ENCODE measurements at regions not wholly inside any gene's neighbourhood (a gene's known extent, or its start where the extent isn't known, plus 50 kb on each side); places are given as distances from the start of the nearest gene placed in this dataset.

- Histone ChIP-seq H2AFZ (ENCODE audit: low read length) (no peak overlapping the region), H4K20me1 (ENCODE audit: insufficient read depth, low read length) (no peaks in the 10 kb centered on the region), H3K4me2 (ENCODE audit: insufficient read depth, low read length) (no peak overlapping the region), H3K27me3 (ENCODE audit: insufficient read depth, low read length) (no peaks in the 10 kb centered on the region), H3K9me3 (ENCODE audit: low read depth, low read length) (peaks cover 2% of the 10 kb centered on the region), H3K27ac (ENCODE audit: low read depth, low read length) (no peak overlapping the region), H3K79me2 (ENCODE audit: insufficient read depth, low read length) (no peaks in the 10 kb centered on the region), H3K4me1 (ENCODE audit: insufficient read depth, low read length) (no peaks in the 10 kb centered on the region), H3K4me3 (ENCODE audit: insufficient read depth, low read length) (no peak overlapping the region), H3K36me3 (ENCODE audit: insufficient read depth, low read length) (no peaks in the 10 kb centered on the region)
- TF ChIP-seq CTCF (IDR thresholded peaks at IDR 0.05; ENCODE audit: extremely low read depth, low read depth, low read length): no peak
- DNase-seq (ENCODE audit: insufficient read length, low spot score, missing footprints): no peak
These were observed 1953.1 kb upstream of the CDH6 start for GRCh38 chr5:29240379-29240778.

GRCh38 chr5:29239606-29240005 lies 1953.9 kb upstream of the CDH6 start:
- Histone ChIP-seq H3K27ac (ENCODE audit: low read depth, low read length) (no peak overlapping the region), H3K36me3 (ENCODE audit: insufficient read depth, low read length) (no peaks in the 10 kb centered on the region), H4K20me1 (ENCODE audit: insufficient read depth, low read length) (no peaks in the 10 kb centered on the region), H3K9me3 (ENCODE audit: low read depth, low read length) (peaks cover 2% of the 10 kb centered on the region), H3K27me3 (ENCODE audit: insufficient read depth, low read length) (no peaks in the 10 kb centered on the region), H3K4me3 (ENCODE audit: insufficient read depth, low read length) (no peak overlapping the region), H3K4me1 (ENCODE audit: insufficient read depth, low read length) (no peaks in the 10 kb centered on the region), H2AFZ (ENCODE audit: low read length) (no peak overlapping the region), H3K79me2 (ENCODE audit: insufficient read depth, low read length) (no peaks in the 10 kb centered on the region), H3K4me2 (ENCODE audit: insufficient read depth, low read length) (no peak overlapping the region)
- TF ChIP-seq CTCF (IDR thresholded peaks at IDR 0.05; ENCODE audit: extremely low read depth, low read depth, low read length): no peak
- no peak for DNase-seq (ENCODE audit: insufficient read length, low spot score, missing footprints)

GRCh38 chr5:29238115-29238514 lies 1955.4 kb upstream of the CDH6 start:
- H3K9me3 ChIP-seq (ENCODE audit: low read depth, low read length): peaks cover 2% of the 10 kb centered on the region
- no peaks in the 10 kb centered on the region for H3K79me2 ChIP-seq (ENCODE audit: insufficient read depth, low read length)
- H3K36me3 ChIP-seq (ENCODE audit: insufficient read depth, low read length): no peaks in the 10 kb centered on the region
- H2AFZ ChIP-seq (ENCODE audit: low read length): no peak overlapping the region
- H4K20me1 ChIP-seq (ENCODE audit: insufficient read depth, low read length): no peaks in the 10 kb centered on the region
- H3K4me2 ChIP-seq (ENCODE audit: insufficient read depth, low read length): no peak overlapping the region
- no peak overlapping the region for H3K4me3 ChIP-seq (ENCODE audit: insufficient read depth, low read length)
- H3K27me3 ChIP-seq (ENCODE audit: insufficient read depth, low read length): no peaks in the 10 kb centered on the region
- DNase-seq (ENCODE audit: insufficient read length, low spot score, missing footprints): no peak
- H3K4me1 ChIP-seq (ENCODE audit: insufficient read depth, low read length): no peaks in the 10 kb centered on the region
- no peak for TF ChIP-seq CTCF (IDR thresholded peaks at IDR 0.05; ENCODE audit: extremely low read depth, low read depth, low read length)
- no peak overlapping the region for H3K27ac ChIP-seq (ENCODE audit: low read depth, low read length)

GRCh38 chr5:29231154-29231553 lies 1962.3 kb upstream of the CDH6 start:
- TF ChIP-seq CTCF (IDR thresholded peaks at IDR 0.05; ENCODE audit: extremely low read depth, low read depth, low read length): no peak
- no peak for DNase-seq (ENCODE audit: insufficient read length, low spot score, missing footprints)
- no peaks in the 10 kb centered on the region for H3K79me2 ChIP-seq (ENCODE audit: insufficient read depth, low read length)
- no peaks in the 10 kb centered on the region for H4K20me1 ChIP-seq (ENCODE audit: insufficient read depth, low read length)
- H3K4me3 ChIP-seq (ENCODE audit: insufficient read depth, low read length): no peak overlapping the region
- H3K4me2 ChIP-seq (ENCODE audit: insufficient read depth, low read length): no peak overlapping the region
- no peak overlapping the region for H3K27ac ChIP-seq (ENCODE audit: low read depth, low read length)
- H3K9me3 ChIP-seq (ENCODE audit: low read depth, low read length): no peaks in the 10 kb centered on the region
- no peaks in the 10 kb centered on the region for H3K36me3 ChIP-seq (ENCODE audit: insufficient read depth, low read length)
- H2AFZ ChIP-seq (ENCODE audit: low read length): no peak overlapping the region
- H3K4me1 ChIP-seq (ENCODE audit: insufficient read depth, low read length): no peaks in the 10 kb centered on the region
- no peaks in the 10 kb centered on the region for H3K27me3 ChIP-seq (ENCODE audit: insufficient read depth, low read length)

All from osteoblast (primary cell).